ENCODE measurements at regions not wholly inside any gene's neighbourhood (a gene's known extent, or its start where the extent isn't known, plus 50 kb on each side); places are given as distances from the start of the nearest gene placed in this dataset.

DNA sequence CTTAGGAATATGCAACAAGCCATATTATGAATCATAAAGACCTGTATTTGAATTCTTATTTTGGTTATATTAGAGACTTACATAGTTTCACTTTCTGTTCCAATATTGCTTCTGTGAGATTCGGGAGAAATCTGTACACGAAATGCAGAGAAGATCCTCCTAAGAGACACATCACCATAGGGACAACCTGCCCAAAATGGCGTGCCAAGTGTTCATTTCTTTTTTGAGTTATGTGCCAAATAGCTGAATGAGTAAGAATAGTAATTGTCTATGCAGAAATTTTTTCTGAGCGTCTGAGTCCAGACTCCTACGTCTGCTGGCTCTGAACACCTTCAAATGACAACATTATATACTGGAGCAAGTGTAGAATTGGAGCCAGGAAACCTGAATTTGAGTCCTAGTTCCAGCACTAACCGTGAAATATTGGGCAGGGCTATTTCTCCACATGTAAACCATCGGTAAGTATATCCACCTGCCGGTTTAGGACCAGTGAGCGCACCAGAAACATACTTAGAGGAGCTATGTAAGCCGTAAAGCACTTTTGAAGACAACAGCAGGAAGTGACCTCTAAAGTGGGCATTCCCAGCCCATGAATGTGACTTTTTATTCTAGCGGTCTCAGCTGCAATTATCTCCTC, 163.9 kb upstream of the DMRT1 start:
- no peak for TF ChIP-seq CTCF (IDR thresholded peaks at IDR 0.05; ENCODE audit: extremely low read depth, insufficient read depth, missing control alignments)
- no peak for DNase-seq (ENCODE audit: low spot score)
- in situ Hi-C loops (cut with MboI; ENCODE audit: low pct_unique_long_range_greater_than_20kb, low sequenced_read_pairs, unreplicated experiment): no loop called here

DNA sequence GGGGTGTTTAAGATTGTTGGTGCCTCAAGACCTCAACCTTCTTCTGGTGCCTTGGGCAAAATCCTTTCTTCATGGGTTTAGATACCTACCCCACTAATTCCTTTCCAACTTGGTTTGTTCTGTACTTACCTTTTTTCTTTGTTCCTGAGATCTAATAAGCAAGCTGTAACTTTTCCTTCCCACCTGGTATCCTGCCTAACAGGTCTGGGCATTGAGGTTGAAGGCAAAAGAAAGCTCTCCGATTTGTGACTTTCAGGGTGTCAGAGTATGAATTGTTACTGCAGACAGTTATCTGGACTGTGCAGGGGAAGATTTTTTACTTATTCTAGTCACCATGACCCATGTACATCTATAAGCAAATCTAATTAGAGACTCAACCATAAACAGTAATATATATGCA, 162.6 kb upstream of the DMRT1 start:
- in situ Hi-C loops (cut with MboI; ENCODE audit: low pct_unique_long_range_greater_than_20kb, low sequenced_read_pairs, unreplicated experiment): no loop called here
- DNase-seq (ENCODE audit: low spot score): no peak
- TF ChIP-seq CTCF (IDR thresholded peaks at IDR 0.05; ENCODE audit: extremely low read depth, insufficient read depth, missing control alignments): no peak

DNA sequence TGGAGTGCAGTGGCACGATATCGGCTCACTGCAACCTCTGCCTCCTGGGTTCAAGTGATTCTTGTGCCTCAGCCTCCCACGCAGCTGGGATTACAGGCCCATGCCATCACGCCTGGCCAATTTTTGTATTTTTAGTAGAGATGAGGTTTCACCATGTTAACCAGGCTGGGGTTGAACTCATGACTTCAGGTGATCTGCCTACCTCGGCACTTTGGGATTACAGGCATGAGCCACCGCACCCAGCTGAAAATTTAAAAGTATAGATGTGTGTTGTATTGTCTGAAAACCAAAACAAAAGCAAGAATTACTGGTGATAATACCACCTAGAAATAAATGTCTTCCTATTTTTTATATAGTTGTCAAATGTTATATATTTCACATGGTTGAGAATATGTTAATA, 162.0 kb upstream of the DMRT1 start:
- no peak for DNase-seq (ENCODE audit: low spot score)
- no peak for TF ChIP-seq CTCF (IDR thresholded peaks at IDR 0.05; ENCODE audit: extremely low read depth, insufficient read depth, missing control alignments)
- in situ Hi-C loops (cut with MboI; ENCODE audit: low pct_unique_long_range_greater_than_20kb, low sequenced_read_pairs, unreplicated experiment): no loop called here

- DNase-seq (ENCODE audit: low spot score): no peak
- in situ Hi-C loops (cut with MboI; ENCODE audit: low pct_unique_long_range_greater_than_20kb, low sequenced_read_pairs, unreplicated experiment): no loop called here
- TF ChIP-seq CTCF (IDR thresholded peaks at IDR 0.05; ENCODE audit: extremely low read depth, insufficient read depth, missing control alignments): no peak
These were observed 161.4 kb upstream of the DMRT1 start for GRCh38 chr9:680106-680505.

DNA sequence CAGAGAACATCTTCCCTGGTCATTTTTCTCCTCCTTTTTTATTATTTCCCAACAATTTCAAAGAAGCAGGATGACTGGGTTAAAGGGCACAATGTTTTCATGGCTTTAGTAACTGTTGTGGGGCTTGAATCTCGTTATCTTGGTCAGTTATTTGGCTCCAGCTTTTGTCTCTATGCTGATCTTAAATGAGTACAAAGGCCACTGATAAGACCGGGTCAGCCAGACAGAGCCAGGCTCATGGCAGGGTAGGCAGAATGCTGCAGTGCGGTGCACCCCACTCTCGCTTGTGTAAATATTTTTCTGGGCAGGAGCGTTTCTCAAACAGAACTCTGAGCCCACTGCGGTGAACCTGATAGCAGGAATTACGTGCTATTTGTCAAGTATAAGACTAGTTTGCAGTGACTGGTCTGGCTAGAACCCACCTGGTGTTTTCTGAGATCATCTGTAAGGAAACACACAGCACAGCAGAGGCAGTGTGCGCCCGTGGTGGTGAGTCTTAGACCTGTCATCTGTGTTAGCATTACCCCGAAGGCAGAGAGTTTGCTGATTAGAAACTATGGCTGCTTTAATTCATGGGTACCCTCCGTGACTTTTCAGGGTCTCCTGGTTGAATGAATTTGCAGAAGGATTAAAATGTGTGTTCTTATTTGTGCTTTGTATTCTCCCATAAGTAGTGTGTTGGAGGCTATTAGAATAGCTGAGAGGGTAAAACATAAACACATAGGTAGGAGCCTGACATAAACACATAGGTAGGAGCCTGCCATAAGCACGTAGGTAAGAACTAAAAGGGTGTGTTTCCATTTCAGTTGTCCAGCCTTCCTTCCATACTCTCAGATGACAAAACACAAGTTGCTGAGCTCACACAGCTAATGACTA, 158.6 kb upstream of the DMRT1 start:
- no peak for DNase-seq (ENCODE audit: low spot score)
- in situ Hi-C loops (cut with MboI; ENCODE audit: low pct_unique_long_range_greater_than_20kb, low sequenced_read_pairs, unreplicated experiment): no loop called here
- no peak for TF ChIP-seq CTCF (IDR thresholded peaks at IDR 0.05; ENCODE audit: extremely low read depth, insufficient read depth, missing control alignments)

DNA sequence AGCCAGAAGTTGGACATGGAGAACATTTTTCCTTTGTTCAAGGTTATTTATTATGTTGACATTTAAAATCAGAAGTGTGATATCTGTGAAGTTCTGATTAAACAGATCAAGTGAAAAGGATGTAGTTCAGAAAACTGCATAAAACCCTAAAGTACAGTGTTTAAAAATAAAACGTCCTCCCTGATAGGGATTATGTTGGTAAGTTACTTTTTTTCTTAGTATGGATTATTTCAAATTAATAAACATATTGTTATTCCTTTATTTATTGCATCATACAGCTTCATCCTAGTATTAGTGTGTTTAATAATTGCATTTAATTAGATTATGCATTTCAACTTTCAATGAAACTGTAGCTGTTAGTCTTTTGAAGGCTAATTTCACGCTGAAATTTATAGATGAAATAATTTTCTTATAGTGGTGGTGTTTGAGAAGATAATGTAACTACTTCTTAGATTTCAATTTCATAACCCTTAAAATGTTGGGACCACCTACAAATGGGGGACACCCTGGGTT, 157.9 kb upstream of the DMRT1 start:
- no peak for DNase-seq (ENCODE audit: low spot score)
- in situ Hi-C loops (cut with MboI; ENCODE audit: low pct_unique_long_range_greater_than_20kb, low sequenced_read_pairs, unreplicated experiment): no loop called here
- TF ChIP-seq CTCF (IDR thresholded peaks at IDR 0.05; ENCODE audit: extremely low read depth, insufficient read depth, missing control alignments): no peak
